DOHH2 (cell line): ENCODE measurements at regions not wholly inside any gene's neighbourhood (a gene's known extent, or its start where the extent isn't known, plus 50 kb on each side); places are given as distances from the start of the nearest gene placed in this dataset.

ENCODE experiments used
- H3F3A ChIP-seq: fragments of 200-600 bp; sonication (generic), shearing (Covaris generic); 2 replicates; pipeline ENCODE4 v1.6.0; 2016; ENCODE audit warnings: antibody characterized with exemption, mild to moderate bottlenecking; ENCODE audit not compliant: control insufficient read depth, insufficient read depth
- H3K27ac ChIP-seq: fragments of 200-600 bp; sonication (generic); 2 replicates; pipeline ENCODE4 v1.5.1; 2014; ENCODE audit warnings: low read depth, mild to moderate bottlenecking, low read length, moderate library complexity
- H3K27me3 ChIP-seq: fragments of 200-600 bp; sonication (generic); 2 replicates; pipeline ENCODE4 v1.6.1; 2014; ENCODE audit warnings: mild to moderate bottlenecking, low read length, mixed read lengths; ENCODE audit not compliant: control insufficient read depth
- H3K36me3 ChIP-seq: fragments of 200-600 bp; sonication (generic); 2 replicates; pipeline ENCODE4 v1.6.1; 2014; ENCODE audit warnings: mild to moderate bottlenecking, low read length, moderate library complexity, mixed read lengths; ENCODE audit not compliant: control insufficient read depth
- H3K4me1 ChIP-seq: fragments of 200-600 bp; sonication (generic); 2 replicates; pipeline ENCODE4 v1.6.1; 2014; ENCODE audit warnings: mild to moderate bottlenecking, low read length, mixed read lengths; ENCODE audit not compliant: control insufficient read depth
- H3K4me2 ChIP-seq: fragments of 200-600 bp; sonication (generic); 2 replicates; pipeline ENCODE4 v1.6.0; 2014; ENCODE audit warnings: mild to moderate bottlenecking, low read length, moderate library complexity
- H3K4me3 ChIP-seq: fragments of 200-600 bp; sonication (generic); 2 replicates; pipeline ENCODE4 v1.5.1; 2014; ENCODE audit warnings: mild to moderate bottlenecking, low read length, mixed read lengths
- H3K79me2 ChIP-seq: fragments of 200-600 bp; sonication (generic); 2 replicates; pipeline ENCODE4 v1.6.1; 2014; ENCODE audit warnings: mild to moderate bottlenecking, low read length, mixed read lengths; ENCODE audit not compliant: control insufficient read depth
- H3K9me2 ChIP-seq: fragments of 200-600 bp; sonication (generic); replicated peaks from 2 replicates; pipeline ENCODE4 v1.6.1; 2014; ENCODE audit warnings: mild to moderate bottlenecking, low read length, mixed read lengths; ENCODE audit not compliant: control insufficient read depth
- H3K9me3 ChIP-seq: fragments of 200-600 bp; sonication (generic); 2 replicates; pipeline ENCODE4 v1.6.1; 2014; ENCODE audit warnings: antibody characterized with exemption, low read length, mixed read lengths; ENCODE audit not compliant: control insufficient read depth, insufficient read depth
- H4K20me1 ChIP-seq: fragments of 200-600 bp; sonication (generic); 2 replicates; pipeline ENCODE4 v1.6.0; 2014; ENCODE audit warnings: low read depth, mild to moderate bottlenecking, antibody characterized with exemption, low read length, moderate library complexity; ENCODE audit not compliant: control insufficient read depth, insufficient read depth
- CTCF ChIP-seq: fragments of 200-600 bp; sonication (generic); IDR thresholded peaks from one replicate; pipeline ENCODE4 v1.5.1; 2014; ENCODE audit warnings: antibody characterized with exemption, mild to moderate bottlenecking, low read depth, low read length; ENCODE audit not compliant: poor library complexity, severe bottlenecking
- EZH2phosphoT487 ChIP-seq: fragments of 200-600 bp; sonication (generic); IDR thresholded peaks from 2 replicates; pipeline ENCODE4 v1.6.1; 2017; ENCODE audit warnings: borderline replicate concordance, mild to moderate bottlenecking, antibody characterized with exemption, low read length, moderate library complexity, mixed read lengths

GRCh38 chr2:184304006-184304405 lies 294.3 kb upstream of the ZNF804A start:
- no peaks in the 10 kb centered on the region for H3K36me3 ChIP-seq
- no peak overlapping the region for H3K4me2 ChIP-seq
- no peaks in the 10 kb centered on the region for H3K4me1 ChIP-seq
- TF ChIP-seq CTCF (no peak), EZH2phosphoT487 (no peak)
- no peaks in the 10 kb centered on the region for H3K27me3 ChIP-seq
- H3K9me2 ChIP-seq = no peaks in the 10 kb centered on the region
- H3K27ac ChIP-seq = no peak overlapping the region
- no peaks in the 10 kb centered on the region for H3K9me3 ChIP-seq
- no peaks in the 10 kb centered on the region for H4K20me1 ChIP-seq
- no peak overlapping the region for H3K4me3 ChIP-seq
- no peaks in the 10 kb centered on the region for H3K79me2 ChIP-seq
- H3F3A ChIP-seq = no peaks in the 10 kb centered on the region

GRCh38 chr2:184305105-184305504 lies 293.2 kb upstream of the ZNF804A start:
- Histone ChIP-seq H3K4me3 (no peak overlapping the region), H3K9me3 (no peaks in the 10 kb centered on the region), H3K4me1 (no peaks in the 10 kb centered on the region), H3K4me2 (no peak overlapping the region), H3K36me3 (no peaks in the 10 kb centered on the region), H4K20me1 (no peaks in the 10 kb centered on the region), H3K27ac (no peak overlapping the region), H3K79me2 (no peaks in the 10 kb centered on the region), H3F3A (no peaks in the 10 kb centered on the region), H3K9me2 (no peaks in the 10 kb centered on the region), H3K27me3 (no peaks in the 10 kb centered on the region)
- TF ChIP-seq CTCF = no peak
- TF ChIP-seq EZH2phosphoT487 = no peak

GRCh38 chr2:184308706-184309105 lies 289.6 kb upstream of the ZNF804A start:
- Histone ChIP-seq H3F3A (no peaks in the 10 kb centered on the region), H3K27me3 (no peaks in the 10 kb centered on the region), H3K4me2 (no peak overlapping the region), H3K9me2 (no peaks in the 10 kb centered on the region), H3K36me3 (no peaks in the 10 kb centered on the region), H3K4me3 (no peak overlapping the region), H3K27ac (no peak overlapping the region), H4K20me1 (no peaks in the 10 kb centered on the region), H3K9me3 (no peaks in the 10 kb centered on the region), H3K79me2 (no peaks in the 10 kb centered on the region), H3K4me1 (no peaks in the 10 kb centered on the region)
- TF ChIP-seq EZH2phosphoT487 = no peak
- TF ChIP-seq CTCF = no peak

- no peak overlapping the region for H3K27ac ChIP-seq
- H3K27me3 ChIP-seq = no peaks in the 10 kb centered on the region
- H3F3A ChIP-seq = no peaks in the 10 kb centered on the region
- no peaks in the 10 kb centered on the region for H3K79me2 ChIP-seq
- H3K9me3 ChIP-seq = no peaks in the 10 kb centered on the region
- H4K20me1 ChIP-seq = no peaks in the 10 kb centered on the region
- no peaks in the 10 kb centered on the region for H3K9me2 ChIP-seq
- H3K4me2 ChIP-seq = no peak overlapping the region
- H3K4me3 ChIP-seq = no peak overlapping the region
- H3K36me3 ChIP-seq = no peaks in the 10 kb centered on the region
- TF ChIP-seq EZH2phosphoT487 = no peak
- TF ChIP-seq CTCF = no peak
- no peaks in the 10 kb centered on the region for H3K4me1 ChIP-seq
Measured at GRCh38 chr2:184312970-184313369, 285.4 kb upstream of the ZNF804A start.
